Endodermal cell (in vitro differentiated cells): ENCODE measurements at regions not wholly inside any gene's neighbourhood (a gene's known extent, or its start where the extent isn't known, plus 50 kb on each side); places are given as distances from the start of the nearest gene placed in this dataset.

Experiments used
- DNase-seq: peaks from one replicate; pipeline ENCODE4 v3.0.0-alpha.2; 2017
- H3K27ac ChIP-seq: 2 replicates; pipeline ENCODE4 v1.5.1; 2013; ENCODE audit warnings: mild to moderate bottlenecking, low read depth, low read length, moderate library complexity
- H3K27me3 ChIP-seq: 2 replicates; pipeline ENCODE4 v1.6.1; 2013; ENCODE audit warnings: mild to moderate bottlenecking, low read length, moderate library complexity; ENCODE audit not compliant: insufficient read depth, control insufficient read depth, poor library complexity, severe bottlenecking
- H3K36me3 ChIP-seq: 2 replicates; pipeline ENCODE4 v1.7.0; 2013; ENCODE audit warnings: mild to moderate bottlenecking, low read length, moderate library complexity; ENCODE audit not compliant: control insufficient read depth, insufficient read depth
- H3K4me1 ChIP-seq: one replicate; pipeline ENCODE4 v1.7.0; 2013; ENCODE audit warnings: low read length; ENCODE audit not compliant: control insufficient read depth, insufficient read depth
- H3K4me3 ChIP-seq: 2 replicates; pipeline ENCODE4 v1.5.1; 2013; ENCODE audit warnings: mild to moderate bottlenecking, low read length, moderate library complexity
- H3K9ac ChIP-seq: 2 replicates; pipeline ENCODE4 v1.6.1; 2013; ENCODE audit warnings: mild to moderate bottlenecking, low read length, moderate library complexity; ENCODE audit not compliant: poor library complexity, severe bottlenecking; ENCODE audit errors: extremely low read depth
- H3K9me3 ChIP-seq: 2 replicates; pipeline ENCODE4 v1.6.1; 2013; ENCODE audit warnings: mild to moderate bottlenecking, low read length, moderate library complexity; ENCODE audit not compliant: control insufficient read depth
- H3K27ac Mint-ChIP-seq: 2 replicates; pipeline ENCODE4 v1.8.0; 2020; ENCODE audit warnings: mixed read lengths
- H3K27me3 Mint-ChIP-seq: 2 replicates; pipeline ENCODE4 v1.8.0; 2021; ENCODE audit warnings: mild to moderate bottlenecking, mixed read lengths; ENCODE audit not compliant: insufficient read depth
- H3K36me3 Mint-ChIP-seq: 2 replicates; pipeline ENCODE4 v1.8.0; 2020; ENCODE audit warnings: low read depth, mixed read lengths
- H3K4me1 Mint-ChIP-seq: 2 replicates; pipeline ENCODE4 v1.8.0; 2020; ENCODE audit warnings: mixed read lengths
- H3K4me3 Mint-ChIP-seq: 2 replicates; pipeline ENCODE4 v1.8.0; 2020; ENCODE audit warnings: mild to moderate bottlenecking, moderate library complexity, mixed read lengths
- H3K9me3 Mint-ChIP-seq: 2 replicates; pipeline ENCODE4 v1.8.0; 2020; ENCODE audit warnings: mild to moderate bottlenecking, mixed read lengths
- WGBS, 2 experiments: methylation state at CpG; one replicate each; pipeline versions ENCODE4 v1.1.5 to v1.1.7; 2013; ENCODE audit warnings: missing lambda C conversion rate in 2 of 2, mixed read lengths in 1 of 2; ENCODE audit not compliant: insufficient coverage in 1 of 2, insufficient read length in 1 of 2; 5-methylcytosine and 5-hydroxymethylcytosine counted together
- TF ChIP-seq, protein P1 (sequence below): fragments of 200-600 bp; sonication (generic); conservative IDR thresholded peaks from 2 replicates; pipeline ENCODE4 v1.5.0; 2021; ENCODE audit warnings: antibody characterized with exemption, mild to moderate bottlenecking

DNA sequence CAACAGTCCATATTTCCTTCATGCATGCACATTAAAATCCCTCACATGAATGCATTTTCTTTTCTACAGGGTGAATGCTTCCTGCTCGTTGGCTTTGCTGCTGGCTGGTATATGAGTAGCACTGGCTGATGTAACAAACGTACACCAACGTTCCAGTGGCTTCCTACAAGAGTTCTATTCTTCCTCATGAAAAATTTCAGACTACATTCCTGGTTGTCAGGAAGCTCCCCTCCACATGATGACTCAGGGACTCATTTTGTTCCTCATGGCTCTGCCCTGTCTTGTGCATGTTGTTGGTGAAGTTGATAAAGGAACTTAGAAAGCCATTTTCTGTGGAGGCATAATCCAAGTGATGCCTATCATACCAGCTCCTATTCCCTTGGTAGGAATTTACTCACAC, 470.7 kb upstream of the KLF6 start:
- Mint-ChIP-seq H3K27ac (no peak overlapping the region), H3K36me3 (no peaks in the 10 kb centered on the region)
- 89 to 90% methylated on average over 3 of the region's 3 CpGs for WGBS, 2 experiments

DNA sequence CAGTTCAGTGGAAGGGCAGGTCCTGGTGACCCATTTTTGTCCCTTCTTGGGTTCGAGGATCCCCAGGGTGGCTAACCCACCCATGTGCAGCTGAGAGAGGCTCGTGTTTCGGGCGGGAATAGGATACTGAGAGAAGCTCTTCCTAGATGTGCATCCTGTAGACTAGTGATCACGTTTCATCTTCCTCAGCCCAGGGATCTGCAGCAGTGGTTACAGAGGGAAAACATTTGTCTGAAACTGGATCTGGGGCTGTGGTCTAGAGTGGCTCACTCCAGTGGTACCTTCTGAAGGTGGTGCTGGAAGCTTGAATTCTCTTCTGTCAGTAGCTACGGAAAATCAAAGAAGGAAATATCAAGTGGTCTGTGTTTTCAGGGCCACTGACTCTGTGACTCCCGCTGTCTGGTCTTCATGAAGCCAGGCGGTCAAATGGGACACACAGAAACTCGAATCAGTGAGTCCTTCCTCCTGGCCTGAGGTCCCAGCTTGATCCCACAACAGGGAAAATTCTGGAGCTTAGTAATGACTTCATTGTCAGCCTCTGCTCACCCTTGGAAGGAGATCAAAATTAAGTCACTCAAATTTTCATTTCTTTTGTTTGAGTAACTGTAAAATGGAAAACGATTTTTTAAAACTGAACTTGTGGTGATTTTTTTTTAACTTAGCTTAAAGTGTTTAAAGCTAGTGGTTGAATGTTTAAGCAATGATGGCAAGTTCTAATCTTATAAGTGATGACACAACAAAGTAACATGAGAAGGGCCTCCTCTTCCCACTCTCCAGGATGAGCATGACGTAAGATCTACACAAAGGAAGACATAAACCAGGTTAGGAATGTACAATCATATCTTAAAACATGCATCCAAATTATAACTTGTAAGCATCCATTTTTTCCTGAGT, 469.3 kb upstream of the KLF6 start:
- DNase-seq, result no peak
- 92 to 97% methylated on average over 8 to 11 of the region's 11 CpGs for WGBS, 2 experiments
- H3K4me3 ChIP-seq, result no peak overlapping the region
- no peaks in the 10 kb centered on the region for H3K36me3 ChIP-seq
- H3K27me3 ChIP-seq, result no peaks in the 10 kb centered on the region
- H3K9me3 Mint-ChIP-seq, result no peaks in the 10 kb centered on the region
- no peak overlapping the region for H3K27ac ChIP-seq
- no peak overlapping the region for H3K27ac Mint-ChIP-seq
- no peak overlapping the region for H3K9ac ChIP-seq
- H3K9me3 ChIP-seq, result no peaks in the 10 kb centered on the region
- no peak overlapping the region for H3K4me3 Mint-ChIP-seq
- no peaks in the 10 kb centered on the region for H3K36me3 Mint-ChIP-seq
- no peaks in the 10 kb centered on the region for H3K4me1 Mint-ChIP-seq
- no peaks in the 10 kb centered on the region for H3K27me3 Mint-ChIP-seq
- TF ChIP-seq, protein P1, sequence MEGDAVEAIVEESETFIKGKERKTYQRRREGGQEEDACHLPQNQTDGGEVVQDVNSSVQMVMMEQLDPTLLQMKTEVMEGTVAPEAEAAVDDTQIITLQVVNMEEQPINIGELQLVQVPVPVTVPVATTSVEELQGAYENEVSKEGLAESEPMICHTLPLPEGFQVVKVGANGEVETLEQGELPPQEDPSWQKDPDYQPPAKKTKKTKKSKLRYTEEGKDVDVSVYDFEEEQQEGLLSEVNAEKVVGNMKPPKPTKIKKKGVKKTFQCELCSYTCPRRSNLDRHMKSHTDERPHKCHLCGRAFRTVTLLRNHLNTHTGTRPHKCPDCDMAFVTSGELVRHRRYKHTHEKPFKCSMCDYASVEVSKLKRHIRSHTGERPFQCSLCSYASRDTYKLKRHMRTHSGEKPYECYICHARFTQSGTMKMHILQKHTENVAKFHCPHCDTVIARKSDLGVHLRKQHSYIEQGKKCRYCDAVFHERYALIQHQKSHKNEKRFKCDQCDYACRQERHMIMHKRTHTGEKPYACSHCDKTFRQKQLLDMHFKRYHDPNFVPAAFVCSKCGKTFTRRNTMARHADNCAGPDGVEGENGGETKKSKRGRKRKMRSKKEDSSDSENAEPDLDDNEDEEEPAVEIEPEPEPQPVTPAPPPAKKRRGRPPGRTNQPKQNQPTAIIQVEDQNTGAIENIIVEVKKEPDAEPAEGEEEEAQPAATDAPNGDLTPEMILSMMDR, result no peak
- no peaks in the 10 kb centered on the region for H3K4me1 ChIP-seq

More for the DNA sequence above, 470.7 kb upstream of the KLF6 start:
- Histone ChIP-seq H3K9me3 (no peaks in the 10 kb centered on the region), H3K4me1 (no peaks in the 10 kb centered on the region), H3K27ac (no peak overlapping the region), H3K27me3 (no peaks in the 10 kb centered on the region), H3K36me3 (no peaks in the 10 kb centered on the region), H3K9ac (no peak overlapping the region), H3K4me3 (no peak overlapping the region)
- no peak for DNase-seq
- TF ChIP-seq, protein P1, result no peak
- H3K4me3 Mint-ChIP-seq, result no peak overlapping the region
- H3K27me3 Mint-ChIP-seq, result no peaks in the 10 kb centered on the region
- no peaks in the 10 kb centered on the region for H3K4me1 Mint-ChIP-seq
- H3K9me3 Mint-ChIP-seq, result no peaks in the 10 kb centered on the region

DNA sequence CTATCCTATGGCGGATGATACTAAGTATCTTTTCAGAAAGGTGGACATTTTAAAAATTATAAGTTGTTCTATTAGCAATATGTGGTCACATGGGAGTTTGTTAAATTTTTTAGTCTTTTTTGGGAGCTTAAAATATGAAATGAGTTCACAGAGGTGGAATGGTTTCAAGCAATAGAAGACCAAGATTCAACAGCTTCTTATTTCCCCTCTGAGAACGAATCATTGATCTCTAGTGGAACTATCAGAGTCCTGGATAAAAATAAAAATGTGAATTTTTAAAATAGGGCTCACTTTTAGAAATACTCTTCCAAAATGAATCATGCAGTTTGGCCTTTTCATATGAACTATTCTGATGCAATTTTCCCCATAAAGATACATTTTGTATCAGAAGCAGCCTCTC, 467.7 kb upstream of the KLF6 start:
- H3K27ac Mint-ChIP-seq, result no peak overlapping the region
- no peaks in the 10 kb centered on the region for H3K4me1 Mint-ChIP-seq
- H3K36me3 Mint-ChIP-seq, result no peaks in the 10 kb centered on the region
- H3K4me3 ChIP-seq, result no peak overlapping the region
- H3K27ac ChIP-seq, result no peak overlapping the region
- no peaks in the 10 kb centered on the region for H3K9me3 Mint-ChIP-seq
- H3K36me3 ChIP-seq, result no peaks in the 10 kb centered on the region
- no peaks in the 10 kb centered on the region for H3K27me3 Mint-ChIP-seq
- H3K4me3 Mint-ChIP-seq, result no peak overlapping the region
- TF ChIP-seq, protein P1, result no peak
- H3K4me1 ChIP-seq, result no peaks in the 10 kb centered on the region
- no peak for DNase-seq
- 89 to 90% methylated on average over 1 to 2 of the region's 2 CpGs for WGBS, 2 experiments
- H3K27me3 ChIP-seq, result no peaks in the 10 kb centered on the region
- H3K9me3 ChIP-seq, result no peaks in the 10 kb centered on the region
- no peak overlapping the region for H3K9ac ChIP-seq
